MCF 10A (cell line): ENCODE measurements at regions not wholly inside any gene's neighbourhood (a gene's known extent, or its start where the extent isn't known, plus 50 kb on each side); places are given as distances from the start of the nearest gene placed in this dataset.

Experiments
- BruUV-seq: library from RNA; stranded (reverse); fragments of 400-500 nt; replicated peaks from 2 replicates; lab custom pipeline; 2021; lab: Mats Ljungman, UMichigan
- CTCF ChIA-PET: fragments of 300-600 bp; sonication (Branson Sonifier 250); formaldehyde crosslinking; extraction: SDS; loops from one replicate; lab custom pipeline; 2021; ENCODE audit warnings: antibody characterized with exemption, inconsistent platforms; lab: Yijun Ruan, JAX
- POLR2A ChIA-PET: fragments of 300-600, 350-650 bp; sonication (Branson Sonifier 250); formaldehyde crosslinking; extraction: SDS; loops from one replicate; lab custom pipeline; 2020; ENCODE audit warnings: antibody characterized with exemption, inconsistent platforms; lab: Yijun Ruan, JAX
- DNase-seq: peaks from one replicate; pipeline ENCODE4 v3.0.0-alpha.2; 2018; ENCODE audit not compliant: unreplicated experiment
- H3K27ac Mint-ChIP-seq: one replicate; pipeline ENCODE4 v1.8.0; 2022; ENCODE audit warnings: mild to moderate bottlenecking, low read depth, mixed read lengths; ENCODE audit not compliant: unreplicated experiment
- H3K27me3 Mint-ChIP-seq: one replicate; pipeline ENCODE4 v1.8.0; 2022; ENCODE audit warnings: mixed read lengths; ENCODE audit not compliant: insufficient read depth, unreplicated experiment
- H3K36me3 Mint-ChIP-seq: one replicate; pipeline ENCODE4 v1.8.0; 2022; ENCODE audit warnings: mild to moderate bottlenecking, moderate library complexity, mixed read lengths; ENCODE audit not compliant: insufficient read depth, unreplicated experiment
- H3K4me1 Mint-ChIP-seq: one replicate; pipeline ENCODE4 v1.8.0; 2022; ENCODE audit warnings: mixed read lengths; ENCODE audit not compliant: insufficient read depth, unreplicated experiment
- H3K4me3 Mint-ChIP-seq: one replicate; pipeline ENCODE4 v1.8.0; 2022; ENCODE audit warnings: mild to moderate bottlenecking, moderate library complexity, mixed read lengths; ENCODE audit not compliant: unreplicated experiment
- H3K9me3 Mint-ChIP-seq: one replicate; pipeline ENCODE4 v1.8.0; 2022; ENCODE audit warnings: mixed read lengths; ENCODE audit not compliant: unreplicated experiment
- CTCF ChIP-seq: fragments of 200-600 bp; IDR thresholded peaks from one replicate; pipeline ENCODE4 v1.8.0; 2022; ENCODE audit warnings: antibody characterized with exemption, mild to moderate bottlenecking; ENCODE audit not compliant: unreplicated experiment
- intact Hi-C: fragments of 100-400 bp; cut with micrococcal nuclease; formaldehyde crosslinking; loops from 2 replicates; pipeline ENCODE4 v1.14.1; 2022

GRCh38 chr14:39875028-39875427, 442.8 kb upstream of the FBXO33 start:
- ChIA-PET POLR2A (no interaction called here), CTCF (no interaction called here)
- H3K4me1 Mint-ChIP-seq = no peaks in the 10 kb centered on the region
- H3K9me3 Mint-ChIP-seq = peaks cover 6% of the 10 kb centered on the region
- intact Hi-C loops = no loop called here
- H3K27me3 Mint-ChIP-seq = peaks cover 19% of the 10 kb centered on the region
- no peak for TF ChIP-seq CTCF
- H3K4me3 Mint-ChIP-seq = no peak overlapping the region
- no peak overlapping the region for H3K27ac Mint-ChIP-seq
- DNase-seq = no peak
- H3K36me3 Mint-ChIP-seq = no peaks in the 10 kb centered on the region
- BruUV-seq = no TSS peak

- no peak overlapping the region for H3K27ac Mint-ChIP-seq
- TF ChIP-seq CTCF = no peak
- CTCF ChIA-PET = interaction anchor here (0.8 kb wide), 1 partner anchor 1933 kb away, joined by 3 read pairs; no protein-coding TSS in a partner anchor
- DNase-seq = no peak
- peaks cover 6% of the 10 kb centered on the region for H3K9me3 Mint-ChIP-seq
- H3K4me1 Mint-ChIP-seq = no peaks in the 10 kb centered on the region
- H3K4me3 Mint-ChIP-seq = no peak overlapping the region
- no TSS peak for BruUV-seq
- intact Hi-C loops = no loop called here
- peaks cover 19% of the 10 kb centered on the region for H3K27me3 Mint-ChIP-seq
- POLR2A ChIA-PET = no interaction called here
- no peaks in the 10 kb centered on the region for H3K36me3 Mint-ChIP-seq
These were observed 441.6 kb upstream of the FBXO33 start for GRCh38 chr14:39873791-39874190.

DNA sequence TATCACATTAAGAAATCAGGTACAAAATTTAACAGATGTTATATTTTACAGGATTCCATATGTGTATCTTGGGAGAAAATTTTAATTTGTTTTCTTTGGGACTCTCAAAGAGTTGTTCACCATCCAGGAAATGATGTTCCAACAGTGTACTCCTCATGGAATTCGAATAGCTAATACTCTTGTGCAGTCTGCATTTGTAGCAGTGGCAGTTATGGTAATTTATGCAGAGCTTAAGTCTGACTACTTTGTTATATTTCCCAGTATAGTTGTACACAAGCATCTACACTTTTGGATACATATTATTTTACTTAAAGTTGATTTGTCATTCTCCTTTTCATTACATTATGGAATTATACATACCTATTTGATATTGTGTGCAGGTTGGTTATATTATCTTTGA, 436.7 kb upstream of the FBXO33 start:
- no peak for DNase-seq
- Mint-ChIP-seq H3K9me3 (peaks cover 6% of the 10 kb centered on the region), H3K27me3 (peaks cover 38% of the 10 kb centered on the region), H3K36me3 (no peaks in the 10 kb centered on the region), H3K27ac (no peak overlapping the region), H3K4me3 (no peak overlapping the region), H3K4me1 (no peaks in the 10 kb centered on the region)
- CTCF ChIA-PET = no interaction called here
- intact Hi-C loops = no loop called here
- POLR2A ChIA-PET = interaction anchor here (0.6 kb wide), 1 partner anchor 269 kb away, joined by 4 read pairs; no protein-coding TSS in a partner anchor
- BruUV-seq = no TSS peak
- no peak for TF ChIP-seq CTCF

DNA sequence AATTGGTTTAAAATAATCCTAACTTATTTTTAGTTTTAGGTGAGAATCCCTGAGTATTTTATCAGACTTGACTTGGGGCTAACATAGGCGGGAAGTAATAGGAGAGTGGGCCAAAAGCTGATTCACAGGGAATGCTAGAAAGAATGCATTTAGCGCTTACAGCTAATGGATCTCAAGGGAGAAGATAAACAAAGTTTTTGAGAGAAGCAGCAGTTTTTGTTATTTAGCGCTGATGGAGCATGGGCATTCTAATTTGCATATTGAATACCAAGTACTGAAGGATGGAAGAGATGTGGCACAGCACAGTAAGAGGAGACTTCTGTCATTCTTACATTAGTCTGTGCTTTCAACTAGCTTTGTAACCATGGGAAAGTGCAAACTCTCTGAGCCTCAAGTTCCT, 436.0 kb upstream of the FBXO33 start:
- intact Hi-C loops = no loop called here
- no peaks in the 10 kb centered on the region for H3K36me3 Mint-ChIP-seq
- BruUV-seq = no TSS peak
- peaks cover 45% of the 10 kb centered on the region for H3K27me3 Mint-ChIP-seq
- no peaks in the 10 kb centered on the region for H3K4me1 Mint-ChIP-seq
- no peak overlapping the region for H3K4me3 Mint-ChIP-seq
- H3K9me3 Mint-ChIP-seq = peaks cover 6% of the 10 kb centered on the region
- ChIA-PET CTCF (interaction anchor here (0.7 kb wide), 1 partner anchor 18 kb away, joined by 3 read pairs; no protein-coding TSS in a partner anchor), POLR2A (interaction anchor here (0.6 kb wide), 1 partner anchor 269 kb away, joined by 4 read pairs; no protein-coding TSS in a partner anchor)
- no peak overlapping the region for H3K27ac Mint-ChIP-seq
- TF ChIP-seq CTCF = no peak
- DNase-seq = no peak
